ENCODE measurements at regions not wholly inside any gene's neighbourhood (a gene's known extent, or its start where the extent isn't known, plus 50 kb on each side); places are given as distances from the start of the nearest gene placed in this dataset.

DNA sequence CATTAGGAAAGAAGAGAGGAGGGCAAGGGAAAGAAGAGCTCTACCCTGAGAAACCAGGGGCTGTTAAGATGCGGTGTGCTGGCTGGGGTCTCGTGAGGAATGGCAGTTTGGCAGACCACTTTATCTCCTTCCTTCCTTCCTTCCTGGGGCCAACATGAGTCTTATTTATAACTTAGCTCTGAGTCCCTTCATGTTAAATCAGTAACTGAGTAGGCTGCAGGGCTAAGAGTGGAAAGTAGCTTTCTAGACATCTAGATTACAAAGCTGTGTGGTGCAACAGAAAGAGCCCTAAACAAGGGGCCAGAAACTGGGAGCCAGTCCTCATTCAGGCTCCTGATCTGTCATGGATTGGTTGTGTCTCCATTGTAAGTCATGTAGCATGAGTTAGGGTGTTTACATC, 135.4 kb upstream of the DUSP10 start:
- no peak for TF ChIP-seq SUZ12 (IDR thresholded peaks at IDR 0.05; ENCODE audit: extremely low read depth, insufficient read depth, insufficient read length)
- no peak for TF ChIP-seq ZNF274 (IDR thresholded peaks at IDR 0.05; ENCODE audit: low read depth, low read length)
- no peak for TF ChIP-seq YY1 (IDR thresholded peaks at IDR 0.05; ENCODE audit: insufficient read depth, insufficient read length)

Data from NT2/D1 (cell line).